ENCODE measurements at regions not wholly inside any gene's neighbourhood (a gene's known extent, or its start where the extent isn't known, plus 50 kb on each side); places are given as distances from the start of the nearest gene placed in this dataset.

DNA sequence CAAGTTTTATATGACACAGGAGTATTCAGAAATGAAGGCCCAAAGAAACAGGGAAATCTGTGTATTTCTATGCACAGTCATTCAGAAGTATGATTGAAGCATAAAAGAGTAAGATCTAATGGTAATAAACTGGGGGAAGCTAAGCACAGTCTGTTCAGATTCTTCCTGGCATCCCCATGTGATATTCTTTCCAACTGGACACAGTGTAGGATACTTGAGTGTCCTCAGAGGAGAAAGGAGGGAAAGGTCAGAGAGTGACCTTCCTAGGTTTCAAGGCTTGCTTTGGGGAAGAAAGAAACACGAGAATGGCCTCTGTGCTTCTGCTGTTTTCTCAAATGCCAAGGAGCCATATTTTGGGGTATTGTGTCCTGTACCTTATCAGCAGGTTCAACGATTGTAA lies 1798.4 kb upstream of the WWC1 start:
- Histone ChIP-seq H3K4me3 (ENCODE audit: low read length) (no peak overlapping the region), H3K27me3 (ENCODE audit: insufficient read depth, low read depth, low read length) (no peaks in the 10 kb centered on the region), H3K9ac (ENCODE audit: low read length) (no peak overlapping the region), H3K4me2 (ENCODE audit: low read length) (no peak overlapping the region), H3F3A (ENCODE audit: insufficient read depth, low read length, poor library complexity, severe bottlenecking) (no peaks in the 10 kb centered on the region), H3K36me3 (ENCODE audit: insufficient read depth, low read length) (no peaks in the 10 kb centered on the region), H3K9me3 (ENCODE audit: low read length) (no peaks in the 10 kb centered on the region), H3K79me2 (replicated peaks; ENCODE audit: insufficient read depth, low read length) (no peaks in the 10 kb centered on the region), H3K27ac (ENCODE audit: low read length) (no peak overlapping the region), H3K9me2 (ENCODE audit: insufficient read depth, low read length) (no peaks in the 10 kb centered on the region), H4K20me1 (ENCODE audit: insufficient read depth) (no peaks in the 10 kb centered on the region), H2AFZ (ENCODE audit: low read depth, low read length) (no peak overlapping the region)
- TF ChIP-seq RAD21 (conservative IDR thresholded peaks at IDR 0.05) (no peak), POLR2AphosphoS5 (IDR thresholded peaks at IDR 0.05) (no peak), MXI1 (conservative IDR thresholded peaks at IDR 0.05; ENCODE audit: poor library complexity, severe bottlenecking) (no peak), EZH2 (IDR thresholded peaks at IDR 0.05; ENCODE audit: borderline replicate concordance, insufficient read depth, low read length, poor library complexity, severe bottlenecking) (no peak), TAF1 (IDR thresholded peaks at IDR 0.05; ENCODE audit: low read depth) (no peak), SMC3 (conservative IDR thresholded peaks at IDR 0.05; ENCODE audit: poor library complexity) (no peak), EP300 (conservative IDR thresholded peaks at IDR 0.05; ENCODE audit: poor library complexity, severe bottlenecking) (no peak)
- TF ChIP-seq, protein P1, sequence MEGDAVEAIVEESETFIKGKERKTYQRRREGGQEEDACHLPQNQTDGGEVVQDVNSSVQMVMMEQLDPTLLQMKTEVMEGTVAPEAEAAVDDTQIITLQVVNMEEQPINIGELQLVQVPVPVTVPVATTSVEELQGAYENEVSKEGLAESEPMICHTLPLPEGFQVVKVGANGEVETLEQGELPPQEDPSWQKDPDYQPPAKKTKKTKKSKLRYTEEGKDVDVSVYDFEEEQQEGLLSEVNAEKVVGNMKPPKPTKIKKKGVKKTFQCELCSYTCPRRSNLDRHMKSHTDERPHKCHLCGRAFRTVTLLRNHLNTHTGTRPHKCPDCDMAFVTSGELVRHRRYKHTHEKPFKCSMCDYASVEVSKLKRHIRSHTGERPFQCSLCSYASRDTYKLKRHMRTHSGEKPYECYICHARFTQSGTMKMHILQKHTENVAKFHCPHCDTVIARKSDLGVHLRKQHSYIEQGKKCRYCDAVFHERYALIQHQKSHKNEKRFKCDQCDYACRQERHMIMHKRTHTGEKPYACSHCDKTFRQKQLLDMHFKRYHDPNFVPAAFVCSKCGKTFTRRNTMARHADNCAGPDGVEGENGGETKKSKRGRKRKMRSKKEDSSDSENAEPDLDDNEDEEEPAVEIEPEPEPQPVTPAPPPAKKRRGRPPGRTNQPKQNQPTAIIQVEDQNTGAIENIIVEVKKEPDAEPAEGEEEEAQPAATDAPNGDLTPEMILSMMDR (IDR thresholded peaks at IDR 0.05; ENCODE audit: poor library complexity, severe bottlenecking) = no peak
- TF ChIP-seq, protein P2, sequence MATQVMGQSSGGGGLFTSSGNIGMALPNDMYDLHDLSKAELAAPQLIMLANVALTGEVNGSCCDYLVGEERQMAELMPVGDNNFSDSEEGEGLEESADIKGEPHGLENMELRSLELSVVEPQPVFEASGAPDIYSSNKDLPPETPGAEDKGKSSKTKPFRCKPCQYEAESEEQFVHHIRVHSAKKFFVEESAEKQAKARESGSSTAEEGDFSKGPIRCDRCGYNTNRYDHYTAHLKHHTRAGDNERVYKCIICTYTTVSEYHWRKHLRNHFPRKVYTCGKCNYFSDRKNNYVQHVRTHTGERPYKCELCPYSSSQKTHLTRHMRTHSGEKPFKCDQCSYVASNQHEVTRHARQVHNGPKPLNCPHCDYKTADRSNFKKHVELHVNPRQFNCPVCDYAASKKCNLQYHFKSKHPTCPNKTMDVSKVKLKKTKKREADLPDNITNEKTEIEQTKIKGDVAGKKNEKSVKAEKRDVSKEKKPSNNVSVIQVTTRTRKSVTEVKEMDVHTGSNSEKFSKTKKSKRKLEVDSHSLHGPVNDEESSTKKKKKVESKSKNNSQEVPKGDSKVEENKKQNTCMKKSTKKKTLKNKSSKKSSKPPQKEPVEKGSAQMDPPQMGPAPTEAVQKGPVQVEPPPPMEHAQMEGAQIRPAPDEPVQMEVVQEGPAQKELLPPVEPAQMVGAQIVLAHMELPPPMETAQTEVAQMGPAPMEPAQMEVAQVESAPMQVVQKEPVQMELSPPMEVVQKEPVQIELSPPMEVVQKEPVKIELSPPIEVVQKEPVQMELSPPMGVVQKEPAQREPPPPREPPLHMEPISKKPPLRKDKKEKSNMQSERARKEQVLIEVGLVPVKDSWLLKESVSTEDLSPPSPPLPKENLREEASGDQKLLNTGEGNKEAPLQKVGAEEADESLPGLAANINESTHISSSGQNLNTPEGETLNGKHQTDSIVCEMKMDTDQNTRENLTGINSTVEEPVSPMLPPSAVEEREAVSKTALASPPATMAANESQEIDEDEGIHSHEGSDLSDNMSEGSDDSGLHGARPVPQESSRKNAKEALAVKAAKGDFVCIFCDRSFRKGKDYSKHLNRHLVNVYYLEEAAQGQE (IDR thresholded peaks at IDR 0.05; ENCODE audit: borderline replicate concordance) = no peak

DNA sequence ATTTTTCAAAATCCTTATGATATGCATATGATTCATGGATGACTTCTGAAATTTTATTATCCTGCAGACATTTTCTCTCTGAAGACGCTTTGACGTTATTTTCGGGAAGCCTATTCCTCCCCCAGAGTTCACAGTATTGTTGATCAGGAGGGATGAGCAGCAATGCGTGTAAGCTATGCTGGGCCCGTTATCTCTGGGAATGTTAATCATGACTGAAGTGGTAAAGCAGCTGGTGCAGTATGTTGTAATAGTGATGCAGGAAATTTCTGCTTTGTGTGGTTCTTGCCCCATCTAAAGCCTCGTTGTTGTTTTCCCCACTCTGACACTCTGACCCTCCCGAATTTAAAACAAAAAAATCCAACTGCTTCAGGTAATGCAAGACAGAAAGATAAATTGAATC lies 1797.8 kb upstream of the WWC1 start:
- no peaks in the 10 kb centered on the region for H3K9me2 ChIP-seq (ENCODE audit: insufficient read depth, low read length)
- H3K4me3 ChIP-seq (ENCODE audit: low read length) = no peak overlapping the region
- no peaks in the 10 kb centered on the region for H3K36me3 ChIP-seq (ENCODE audit: insufficient read depth, low read length)
- H3K79me2 ChIP-seq (replicated peaks; ENCODE audit: insufficient read depth, low read length) = no peaks in the 10 kb centered on the region
- H2AFZ ChIP-seq (ENCODE audit: low read depth, low read length) = no peak overlapping the region
- H3F3A ChIP-seq (ENCODE audit: insufficient read depth, low read length, poor library complexity, severe bottlenecking) = no peaks in the 10 kb centered on the region
- H4K20me1 ChIP-seq (ENCODE audit: insufficient read depth) = no peaks in the 10 kb centered on the region
- H3K9me3 ChIP-seq (ENCODE audit: low read length) = no peaks in the 10 kb centered on the region
- TF ChIP-seq, protein P2 (IDR thresholded peaks at IDR 0.05; ENCODE audit: borderline replicate concordance) = no peak
- no peak for TF ChIP-seq POLR2AphosphoS5 (IDR thresholded peaks at IDR 0.05)
- no peak for TF ChIP-seq EZH2 (IDR thresholded peaks at IDR 0.05; ENCODE audit: borderline replicate concordance, insufficient read depth, low read length, poor library complexity, severe bottlenecking)
- TF ChIP-seq, protein P1 (IDR thresholded peaks at IDR 0.05; ENCODE audit: poor library complexity, severe bottlenecking) = no peak
- TF ChIP-seq SMC3 (conservative IDR thresholded peaks at IDR 0.05; ENCODE audit: poor library complexity) = no peak
- TF ChIP-seq RAD21 (conservative IDR thresholded peaks at IDR 0.05) = no peak
- H3K27me3 ChIP-seq (ENCODE audit: insufficient read depth, low read depth, low read length) = no peaks in the 10 kb centered on the region
- no peak overlapping the region for H3K9ac ChIP-seq (ENCODE audit: low read length)
- H3K4me2 ChIP-seq (ENCODE audit: low read length) = no peak overlapping the region
- H3K27ac ChIP-seq (ENCODE audit: low read length) = no peak overlapping the region
